CD4-positive, alpha-beta T cell (primary cell): ENCODE measurements at regions not wholly inside any gene's neighbourhood (a gene's known extent, or its start where the extent isn't known, plus 50 kb on each side); places are given as distances from the start of the nearest gene placed in this dataset.

ENCODE experiments used
- ATAC-seq: fragments of 200-7000 bp; cut with Tn5 transposase; one replicate; pipeline ENCODE4 v1.10.0; 2022; ENCODE audit warnings: mild to moderate bottlenecking; ENCODE audit not compliant: poor library complexity
- CTCF ChIA-PET: fragments of 350-600 bp; sonication (Branson Sonifier 250); formaldehyde crosslinking; loops from one replicate; lab custom pipeline; 2021; ENCODE audit warnings: antibody characterized with exemption, inconsistent platforms; lab: Charles Lee
- POLR2A ChIA-PET: fragments of 350-600 bp; sonication (Branson Sonifier 250); formaldehyde crosslinking; loops from one replicate; lab custom pipeline; 2021; ENCODE audit warnings: antibody characterized with exemption, inconsistent platforms; lab: Charles Lee
- DNase-seq, 14 experiments: peaks; one replicate each; pipeline ENCODE4 v3.0.0-alpha.2; 2013 to 2020; ENCODE audit warnings: mixed read lengths in 2 of 14
- H3K27ac ChIP-seq, 2 donors: one replicate each; pipeline versions ENCODE4 v1.5.1 to v1.7.0; 2013; ENCODE audit warnings: low read length in 2 of 2, low read depth in 1 of 2, mild to moderate bottlenecking in 1 of 2
- H3K27me3 ChIP-seq, 2 experiments: 1 replicate in 1 of 2; 2 replicates in 1 of 2; pipeline versions ENCODE4 v1.6.1 to v1.7.0; 2013; ENCODE audit warnings: low read length in 2 of 2, control low read depth in 1 of 2, mild to moderate bottlenecking in 1 of 2, moderate library complexity in 1 of 2; ENCODE audit not compliant: insufficient read depth in 2 of 2, control insufficient read depth in 1 of 2
- H3K36me3 ChIP-seq: one replicate; pipeline ENCODE4 v1.6.1; 2013; ENCODE audit warnings: low read length, control low read depth; ENCODE audit not compliant: insufficient read depth
- H3K4me1 ChIP-seq: one replicate; pipeline ENCODE4 v1.6.1; 2013; ENCODE audit warnings: low read length, control low read depth; ENCODE audit not compliant: insufficient read depth
- H3K4me3 ChIP-seq: one replicate; pipeline ENCODE4 v1.5.1; 2013; ENCODE audit warnings: mild to moderate bottlenecking, low read length, moderate library complexity
- H3K9me3 ChIP-seq, 2 experiments: 1 replicate in 1 of 2; 2 replicates in 1 of 2; pipeline versions ENCODE4 v1.6.1 to v1.7.0; 2013; ENCODE audit warnings: low read length in 2 of 2, mild to moderate bottlenecking in 2 of 2, control low read depth in 1 of 2, moderate library complexity in 1 of 2; ENCODE audit not compliant: control insufficient read depth in 1 of 2, insufficient read depth in 1 of 2
- H3K27ac Mint-ChIP-seq: one replicate; pipeline ENCODE4 v1.8.0; 2020; ENCODE audit warnings: mixed read lengths
- H3K27me3 Mint-ChIP-seq: one replicate; pipeline ENCODE4 v1.8.0; 2021; ENCODE audit warnings: mixed read lengths
- H3K36me3 Mint-ChIP-seq: one replicate; pipeline ENCODE4 v1.8.0; 2021; ENCODE audit warnings: low read depth, mixed read lengths
- H3K4me1 Mint-ChIP-seq: one replicate; pipeline ENCODE4 v1.8.0; 2021; ENCODE audit warnings: low read depth, mixed read lengths
- H3K4me3 Mint-ChIP-seq: one replicate; pipeline ENCODE4 v1.8.0; 2020; ENCODE audit warnings: mild to moderate bottlenecking, mixed read lengths
- H3K9me3 Mint-ChIP-seq: one replicate; pipeline ENCODE4 v1.8.0; 2020; ENCODE audit warnings: mixed read lengths
- intact Hi-C, 2 experiments: fragments of 100-400 bp; cut with DNase I in 1 of 2; cut with micrococcal nuclease in 1 of 2; formaldehyde crosslinking; loops; one replicate each; pipeline versions ENCODE4 v1.15.1 to v1.9.0; 2023 to 2025; cut with DNase I, micrococcal nuclease
- TF ChIP-seq, protein P1 (sequence below): fragments of 200-600 bp; IDR thresholded peaks from one replicate; pipeline ENCODE4 v1.8.0; 2022; ENCODE audit warnings: antibody characterized with exemption, mild to moderate bottlenecking

DNA sequence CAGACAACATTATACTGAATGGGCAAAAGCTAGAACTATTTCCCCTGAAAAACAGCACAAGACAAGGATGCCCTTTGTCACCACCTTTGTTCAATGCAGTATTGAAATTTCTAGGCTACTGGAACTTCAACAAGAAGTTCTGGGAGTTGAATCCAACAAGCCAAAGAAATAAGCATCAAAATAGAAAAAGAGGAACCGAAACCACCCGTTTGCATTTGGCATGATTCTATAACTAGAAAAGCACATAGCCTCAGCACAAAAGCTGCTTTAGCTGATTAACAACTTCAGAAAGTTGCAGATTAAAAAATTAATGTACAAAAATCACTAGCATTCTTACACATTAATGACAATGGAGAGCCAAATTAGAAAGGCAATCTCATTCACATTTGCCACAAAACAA is 79.6 kb upstream of the KDM5D start:
- H3K4me1 Mint-ChIP-seq = peaks cover 7% of the 10 kb centered on the region
- H3K4me3 Mint-ChIP-seq = no peak overlapping the region
- POLR2A ChIA-PET = no interaction called here
- DNase-seq (peak in 1 of 14 experiments; percentile 1), ATAC-seq (no peak)
- Histone ChIP-seq H3K4me3 (no peak overlapping the region), H3K36me3 (no peaks in the 10 kb centered on the region), H3K27me3 (no peaks in the 10 kb centered on the region), H3K4me1 (no peaks in the 10 kb centered on the region), H3K9me3 (no peaks in the 10 kb centered on the region), H3K27ac (no peak overlapping the region)
- no peak overlapping the region for H3K27ac Mint-ChIP-seq
- intact Hi-C loops = no loop called here
- TF ChIP-seq, protein P1, sequence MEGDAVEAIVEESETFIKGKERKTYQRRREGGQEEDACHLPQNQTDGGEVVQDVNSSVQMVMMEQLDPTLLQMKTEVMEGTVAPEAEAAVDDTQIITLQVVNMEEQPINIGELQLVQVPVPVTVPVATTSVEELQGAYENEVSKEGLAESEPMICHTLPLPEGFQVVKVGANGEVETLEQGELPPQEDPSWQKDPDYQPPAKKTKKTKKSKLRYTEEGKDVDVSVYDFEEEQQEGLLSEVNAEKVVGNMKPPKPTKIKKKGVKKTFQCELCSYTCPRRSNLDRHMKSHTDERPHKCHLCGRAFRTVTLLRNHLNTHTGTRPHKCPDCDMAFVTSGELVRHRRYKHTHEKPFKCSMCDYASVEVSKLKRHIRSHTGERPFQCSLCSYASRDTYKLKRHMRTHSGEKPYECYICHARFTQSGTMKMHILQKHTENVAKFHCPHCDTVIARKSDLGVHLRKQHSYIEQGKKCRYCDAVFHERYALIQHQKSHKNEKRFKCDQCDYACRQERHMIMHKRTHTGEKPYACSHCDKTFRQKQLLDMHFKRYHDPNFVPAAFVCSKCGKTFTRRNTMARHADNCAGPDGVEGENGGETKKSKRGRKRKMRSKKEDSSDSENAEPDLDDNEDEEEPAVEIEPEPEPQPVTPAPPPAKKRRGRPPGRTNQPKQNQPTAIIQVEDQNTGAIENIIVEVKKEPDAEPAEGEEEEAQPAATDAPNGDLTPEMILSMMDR = no peak
- H3K36me3 Mint-ChIP-seq = no peaks in the 10 kb centered on the region
- CTCF ChIA-PET = no interaction called here
- H3K27me3 Mint-ChIP-seq = peaks cover 5% of the 10 kb centered on the region
- H3K9me3 Mint-ChIP-seq = no peaks in the 10 kb centered on the region

DNA sequence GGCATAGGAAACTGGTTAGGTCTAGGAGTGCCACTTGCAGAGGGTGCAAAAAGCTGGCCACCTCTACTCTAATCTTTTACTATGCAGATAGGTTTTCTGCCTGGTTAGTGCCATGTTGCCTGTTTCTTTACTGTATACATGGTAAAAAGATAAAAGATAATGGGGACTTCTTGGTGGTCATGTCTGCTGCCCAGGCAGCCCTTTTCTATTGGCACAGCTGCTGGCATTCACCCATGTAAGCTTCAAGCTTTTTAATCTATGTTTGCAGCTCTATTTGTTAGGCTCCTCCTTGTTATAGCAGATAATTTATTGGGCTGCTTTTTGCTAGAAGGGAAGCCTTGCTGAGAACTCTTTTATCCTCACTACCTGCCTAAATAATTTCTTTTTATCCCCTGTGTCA is 74.0 kb upstream of the KDM5D start:
- no peak overlapping the region for H3K27ac Mint-ChIP-seq
- TF ChIP-seq, protein P1 = no peak
- Histone ChIP-seq H3K9me3 (no peaks in the 10 kb centered on the region), H3K4me1 (no peaks in the 10 kb centered on the region), H3K27ac (no peak overlapping the region), H3K4me3 (no peak overlapping the region), H3K27me3 (no peaks in the 10 kb centered on the region), H3K36me3 (no peaks in the 10 kb centered on the region)
- no peak for ATAC-seq
- peaks cover 5% of the 10 kb centered on the region for H3K27me3 Mint-ChIP-seq
- intact Hi-C loops = loop anchor here (5.0 to 10.0 kb wide), 2 partner anchors 826 to 829 kb away; no protein-coding TSS in a partner anchor
- H3K4me3 Mint-ChIP-seq = no peak overlapping the region
- H3K9me3 Mint-ChIP-seq = no peaks in the 10 kb centered on the region
- DNase-seq = no peak
- H3K4me1 Mint-ChIP-seq = peaks cover 6% of the 10 kb centered on the region
- POLR2A ChIA-PET = no interaction called here
- no peaks in the 10 kb centered on the region for H3K36me3 Mint-ChIP-seq
- CTCF ChIA-PET = no interaction called here

DNA sequence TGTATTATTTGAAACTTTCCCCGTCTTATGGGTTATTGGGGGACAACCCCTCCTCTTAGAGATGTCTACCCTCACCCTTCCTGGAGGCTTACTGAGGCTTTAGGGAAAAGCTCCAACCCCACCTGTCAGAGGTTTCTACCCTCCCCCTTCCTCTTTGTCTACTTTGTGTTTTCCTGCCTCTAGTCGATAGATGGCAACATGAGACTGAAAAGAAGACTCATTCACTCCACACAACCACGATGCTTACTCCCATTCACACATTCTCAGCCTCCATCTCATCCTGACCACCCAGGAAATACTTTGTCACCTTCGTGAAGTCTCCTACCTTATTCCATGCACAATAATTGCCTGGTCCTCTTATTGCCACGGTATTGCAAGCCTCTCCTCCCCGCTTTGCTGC is 72.4 kb upstream of the KDM5D start:
- H3K4me1 Mint-ChIP-seq = peaks cover 6% of the 10 kb centered on the region
- intact Hi-C loops = loop anchor here (5.0 to 10.0 kb wide), 2 partner anchors 828 to 830 kb away; no protein-coding TSS in a partner anchor
- Histone ChIP-seq H3K9me3 (no peaks in the 10 kb centered on the region), H3K27ac (no peak overlapping the region), H3K4me3 (no peak overlapping the region), H3K27me3 (no peaks in the 10 kb centered on the region), H3K4me1 (no peaks in the 10 kb centered on the region), H3K36me3 (no peaks in the 10 kb centered on the region)
- ChIA-PET POLR2A (no interaction called here), CTCF (no interaction called here)
- H3K27ac Mint-ChIP-seq = no peak overlapping the region
- no peak overlapping the region for H3K4me3 Mint-ChIP-seq
- H3K36me3 Mint-ChIP-seq = no peaks in the 10 kb centered on the region
- H3K9me3 Mint-ChIP-seq = no peaks in the 10 kb centered on the region
- TF ChIP-seq, protein P1 = no peak
- ATAC-seq (no peak), DNase-seq (peak in 3 of 14 experiments; percentile 1 to 8 (median 2))
- H3K27me3 Mint-ChIP-seq = peaks cover 5% of the 10 kb centered on the region
